Ovary (tissue), 7 donors: ENCODE measurements at regions not wholly inside any gene's neighbourhood (a gene's known extent, or its start where the extent isn't known, plus 50 kb on each side); places are given as distances from the start of the nearest gene placed in this dataset.

Experiments used
- DNase-seq, 5 donors: peaks; one replicate each; pipeline ENCODE4 v3.0.0-alpha.2; 2019 to 2020
- H3K27ac ChIP-seq, 2 donors: fragments of 200-600 bp; one replicate each; pipeline versions ENCODE4 v1.5.1 to v1.8.0; 2019 to 2022
- H3K27me3 ChIP-seq: fragments of 200-600 bp; one replicate; pipeline ENCODE4 v1.8.0; 2022
- H3K36me3 ChIP-seq: fragments of 200-600 bp; sonication (generic); one replicate; pipeline ENCODE4 v1.5.1; 2019
- H3K4me1 ChIP-seq: one replicate; pipeline ENCODE4 v1.8.1; 2013; ENCODE audit warnings: mild to moderate bottlenecking, moderate library complexity; ENCODE audit not compliant: insufficient read depth
- H3K4me3 ChIP-seq: fragments of 200-600 bp; sonication (generic); one replicate; pipeline ENCODE4 v1.5.1; 2017
- H3K9me3 ChIP-seq, 2 donors: fragments of 200-600 bp in 1 of 2; sonication (generic) in 1 of 2; one replicate each; pipeline versions ENCODE4 v1.5.1 to v1.8.1; 2013 to 2019; ENCODE audit warnings: mild to moderate bottlenecking in 1 of 2, moderate library complexity in 1 of 2
- EP300 ChIP-seq: sonication (generic); formaldehyde crosslinking; IDR thresholded peaks from one replicate; pipeline ENCODE4 v1.6.1; 2017; ENCODE audit warnings: antibody characterized with exemption
- POLR2A ChIP-seq: fragments of 450-650 bp; IDR thresholded peaks from one replicate; pipeline ENCODE4 v1.6.1; 2017; ENCODE audit warnings: antibody characterized with exemption, mild to moderate bottlenecking, moderate library complexity
- WGBS, 3 donors: extraction: QIAGEN DNeasy Blood & Tissue Kit in 1 of 3; methylation state at CpG; one replicate each; pipeline versions ENCODE4 v1.1.5 to v1.1.7; 2013 to 2017; 5-methylcytosine and 5-hydroxymethylcytosine counted together
- intact Hi-C, 4 donors: fragments of 100-400 bp; cut with DNase I; formaldehyde crosslinking; loops; one replicate each; pipeline versions ENCODE4 v1.11.0 to v1.15.1; 2022 to 2023
- TF ChIP-seq, protein P1 (sequence below), 3 donors: fragments of 450-650 bp in 2 of 3; fragments of 200-600 bp in 1 of 3; IDR thresholded peaks; one replicate each; pipeline versions ENCODE4 v1.5.1 to v1.8.0; 2016 to 2022; ENCODE audit warnings: antibody characterized with exemption in 3 of 3, mild to moderate bottlenecking in 1 of 3
- donor health status: DM: no; HTN: no; CAD: no; lungs with moderate emphysema.
- donor health status: DM: no; HTN: no; CAD: no.
- donor health status: Bipolar disorder and iron deficiency.
- donor health status: DM: no; HTN: no; CAD: no.
- donor health status: DM: yes; HTN: yes; CAD: no.

DNA sequence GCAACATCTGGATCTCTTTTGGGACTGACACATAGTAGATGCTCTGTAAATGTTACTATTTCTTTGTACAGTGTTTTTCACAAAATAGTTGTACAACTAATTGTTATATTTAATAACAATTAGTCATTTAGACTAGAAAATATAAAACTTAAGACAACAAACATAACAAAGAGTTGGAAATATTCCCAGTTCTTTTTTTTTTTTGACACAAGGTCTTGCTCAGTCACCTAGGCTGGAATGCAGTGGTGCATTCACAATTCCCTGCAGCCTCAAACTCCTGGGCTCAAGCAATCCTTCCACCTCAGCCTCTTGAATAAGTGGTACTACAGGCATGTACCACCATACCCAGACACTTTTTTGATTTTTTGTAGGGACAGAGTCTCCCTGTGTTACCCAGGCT lies 105.8 kb downstream of the UTRN start:
- H3K4me1 ChIP-seq = peaks cover 2% of the 10 kb centered on the region
- H3K27ac ChIP-seq = no peak overlapping the region
- TF ChIP-seq POLR2A (no peak), EP300 (no peak)
- TF ChIP-seq, protein P1, sequence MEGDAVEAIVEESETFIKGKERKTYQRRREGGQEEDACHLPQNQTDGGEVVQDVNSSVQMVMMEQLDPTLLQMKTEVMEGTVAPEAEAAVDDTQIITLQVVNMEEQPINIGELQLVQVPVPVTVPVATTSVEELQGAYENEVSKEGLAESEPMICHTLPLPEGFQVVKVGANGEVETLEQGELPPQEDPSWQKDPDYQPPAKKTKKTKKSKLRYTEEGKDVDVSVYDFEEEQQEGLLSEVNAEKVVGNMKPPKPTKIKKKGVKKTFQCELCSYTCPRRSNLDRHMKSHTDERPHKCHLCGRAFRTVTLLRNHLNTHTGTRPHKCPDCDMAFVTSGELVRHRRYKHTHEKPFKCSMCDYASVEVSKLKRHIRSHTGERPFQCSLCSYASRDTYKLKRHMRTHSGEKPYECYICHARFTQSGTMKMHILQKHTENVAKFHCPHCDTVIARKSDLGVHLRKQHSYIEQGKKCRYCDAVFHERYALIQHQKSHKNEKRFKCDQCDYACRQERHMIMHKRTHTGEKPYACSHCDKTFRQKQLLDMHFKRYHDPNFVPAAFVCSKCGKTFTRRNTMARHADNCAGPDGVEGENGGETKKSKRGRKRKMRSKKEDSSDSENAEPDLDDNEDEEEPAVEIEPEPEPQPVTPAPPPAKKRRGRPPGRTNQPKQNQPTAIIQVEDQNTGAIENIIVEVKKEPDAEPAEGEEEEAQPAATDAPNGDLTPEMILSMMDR (IDR thresholded peaks at IDR 0.05) = no peak
- intact Hi-C loops = loop anchor here in 1 of 4 donors (10.0 kb wide), 1 partner anchor 106 kb away; the partner anchor contains the start of gene UTRN
- no peaks in the 10 kb centered on the region for H3K9me3 ChIP-seq
- H3K36me3 ChIP-seq = no peaks in the 10 kb centered on the region
- H3K27me3 ChIP-seq = no peaks in the 10 kb centered on the region
- H3K4me3 ChIP-seq = no peak overlapping the region
- DNase-seq = no peak

DNA sequence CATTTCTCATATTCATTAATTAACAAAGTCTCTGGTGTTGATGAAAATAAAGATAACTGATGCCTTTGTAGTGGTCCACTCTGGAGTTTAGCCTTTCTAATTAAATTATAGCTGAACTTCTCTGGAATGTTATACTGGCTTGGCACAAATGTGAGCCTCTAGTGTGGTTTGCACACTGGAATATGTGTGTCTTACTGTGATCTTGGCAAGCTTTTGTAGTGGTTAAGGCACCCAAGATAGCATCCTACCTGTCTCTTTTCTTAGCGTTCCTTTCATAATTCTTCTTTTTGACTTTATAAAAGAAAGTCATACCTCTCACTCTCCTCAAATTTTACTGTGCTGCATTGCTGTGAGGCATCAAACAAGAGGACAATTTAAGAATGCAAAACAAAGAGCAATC lies 107.4 kb downstream of the UTRN start:
- H3K36me3 ChIP-seq = no peaks in the 10 kb centered on the region
- 53 to 80% (median 61%) methylated on average over 1 of the region's 1 CpG for WGBS, 3 donors
- no peak overlapping the region for H3K4me3 ChIP-seq
- H3K4me1 ChIP-seq = peaks cover 2% of the 10 kb centered on the region
- no peak overlapping the region for H3K27ac ChIP-seq
- no peaks in the 10 kb centered on the region for H3K27me3 ChIP-seq
- intact Hi-C loops = loop anchor here in 1 of 4 donors (10.0 kb wide), 1 partner anchor 108 kb away; the partner anchor contains the start of gene UTRN
- TF ChIP-seq, protein P1 (IDR thresholded peaks at IDR 0.05) = no peak
- no peak for TF ChIP-seq POLR2A
- TF ChIP-seq EP300 = no peak
- no peak for DNase-seq
- H3K9me3 ChIP-seq = no peaks in the 10 kb centered on the region

DNA sequence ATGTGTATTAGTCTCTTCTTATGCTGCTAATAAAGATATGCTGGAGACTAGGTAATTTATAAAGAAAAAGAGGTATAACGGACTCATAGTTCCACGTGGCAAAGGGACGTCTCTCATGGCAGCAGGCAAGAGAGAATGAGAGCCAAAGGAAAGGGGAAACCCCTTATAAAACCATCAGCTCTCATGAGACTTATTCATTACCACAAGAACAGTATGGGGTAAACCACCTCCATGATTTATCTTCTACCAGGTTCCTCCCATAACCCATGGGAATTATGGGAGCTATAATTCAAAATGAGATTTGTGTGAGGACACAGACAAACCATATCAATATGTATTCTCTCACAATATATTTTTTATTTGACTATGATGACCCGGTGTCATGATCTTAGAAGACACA lies 109.1 kb downstream of the UTRN start:
- Histone ChIP-seq H3K9me3 (no peaks in the 10 kb centered on the region), H3K4me1 (peaks cover 2% of the 10 kb centered on the region), H3K27me3 (no peaks in the 10 kb centered on the region), H3K4me3 (no peak overlapping the region), H3K27ac (no peak overlapping the region), H3K36me3 (no peaks in the 10 kb centered on the region)
- intact Hi-C loops = loop anchor here in 1 of 4 donors (10.0 kb wide), 1 partner anchor 109 kb away; the partner anchor contains the start of gene UTRN
- no peak for DNase-seq
- TF ChIP-seq, protein P1 (IDR thresholded peaks at IDR 0.05) = no peak
- TF ChIP-seq POLR2A (no peak), EP300 (no peak)
- WGBS, 3 donors = 94 to 97% (median 96%) methylated on average over 4 of the region's 4 CpGs

GRCh38 chr6:144395014-144395413 lies 109.9 kb downstream of the UTRN start:
- TF ChIP-seq EP300 (no peak), POLR2A (no peak)
- TF ChIP-seq, protein P1 (IDR thresholded peaks at IDR 0.05) = no peak
- Histone ChIP-seq H3K27me3 (no peaks in the 10 kb centered on the region), H3K9me3 (no peaks in the 10 kb centered on the region), H3K36me3 (no peaks in the 10 kb centered on the region), H3K4me1 (peaks cover 2% of the 10 kb centered on the region), H3K4me3 (no peak overlapping the region), H3K27ac (no peak overlapping the region)
- intact Hi-C loops = loop anchor here in 1 of 4 donors (10.0 kb wide), 1 partner anchor 110 kb away; the partner anchor contains the start of gene UTRN
- no peak for DNase-seq
